ENCODE measurements at regions not wholly inside any gene's neighbourhood (a gene's known extent, or its start where the extent isn't known, plus 50 kb on each side); places are given as distances from the start of the nearest gene placed in this dataset.
A peak's percentile ranks its signal among the peaks of the same experiment; 100 is the strongest.

DNA sequence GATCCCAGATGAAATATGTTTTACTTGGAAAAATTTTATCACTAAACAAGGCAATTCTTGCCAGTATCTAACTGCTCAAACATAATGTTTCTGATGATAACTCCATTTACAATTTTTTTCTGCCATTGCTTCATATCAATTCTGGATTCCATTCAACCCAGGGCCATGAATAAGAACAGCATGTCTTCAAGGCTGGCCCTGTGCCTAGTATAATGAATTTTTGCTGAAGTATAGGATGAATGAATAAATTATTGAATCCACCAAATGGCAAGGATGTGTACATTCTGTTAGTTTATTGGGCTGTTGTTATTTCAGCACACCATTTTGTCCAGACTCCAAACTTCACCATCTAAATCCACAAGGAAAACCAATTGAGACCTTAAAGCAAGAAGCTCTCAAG, 414.7 kb downstream of the HS3ST3B1 start:
- DNase-seq: no peak

DNA sequence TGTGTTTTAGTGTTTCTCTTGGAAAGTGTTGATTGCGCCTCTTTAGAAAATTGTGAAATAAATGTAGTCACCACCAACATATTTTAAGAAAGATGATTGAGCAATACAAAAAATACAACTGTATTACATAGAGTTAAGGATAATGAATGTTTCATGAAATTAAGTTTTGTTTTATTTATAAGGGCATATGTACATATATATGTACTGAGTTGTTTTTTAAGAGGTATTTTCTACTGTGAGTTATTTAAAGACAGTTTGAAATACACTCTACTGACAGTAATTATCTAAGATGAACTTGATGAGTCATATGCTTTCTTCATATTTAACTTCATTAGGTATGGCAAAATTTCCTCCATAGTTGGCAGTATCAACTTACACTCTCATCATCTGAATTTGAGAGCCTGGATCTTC, 411.7 kb downstream of the HS3ST3B1 start:
- DNase-seq: no peak

DNA sequence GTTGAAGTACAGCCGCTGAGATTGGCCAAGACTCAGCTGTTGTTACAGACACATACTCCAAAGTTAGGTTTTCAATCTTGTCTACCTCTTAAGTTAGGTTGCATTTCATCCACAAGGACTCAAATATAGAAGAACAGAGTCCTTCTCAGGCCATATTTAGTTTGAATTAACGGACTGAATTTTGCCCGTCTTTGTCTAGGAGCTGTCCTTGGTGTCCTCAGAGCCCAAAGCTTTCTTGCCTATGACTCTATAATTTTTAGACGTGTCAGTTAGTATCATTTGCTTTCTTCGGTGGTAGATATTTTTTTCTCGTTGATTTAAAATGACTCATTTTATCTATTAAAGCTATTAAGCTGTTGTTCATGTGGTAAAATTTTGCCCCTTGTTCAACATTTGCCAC, 403.2 kb downstream of the HS3ST3B1 start:
- no peak for DNase-seq

DNA sequence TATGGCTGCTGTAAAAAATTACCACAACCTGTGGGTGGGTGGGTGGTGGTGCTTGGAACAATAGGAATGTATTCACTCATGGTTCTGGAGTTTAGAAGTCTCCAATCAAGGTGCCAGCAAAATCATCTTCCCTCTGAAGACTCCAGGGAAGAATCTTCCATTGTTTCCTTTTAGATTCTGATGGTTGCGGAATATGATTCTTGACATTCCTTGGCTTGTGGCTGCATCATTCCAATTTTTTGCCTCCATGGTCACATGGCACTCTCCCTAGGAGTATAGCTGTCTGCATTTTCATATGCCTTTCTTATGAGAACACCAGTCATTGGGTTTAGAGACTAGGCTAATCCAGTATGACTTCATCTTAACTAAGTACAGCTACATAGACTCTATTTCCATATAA, 401.0 kb downstream of the HS3ST3B1 start:
- no peak for DNase-seq

DNA sequence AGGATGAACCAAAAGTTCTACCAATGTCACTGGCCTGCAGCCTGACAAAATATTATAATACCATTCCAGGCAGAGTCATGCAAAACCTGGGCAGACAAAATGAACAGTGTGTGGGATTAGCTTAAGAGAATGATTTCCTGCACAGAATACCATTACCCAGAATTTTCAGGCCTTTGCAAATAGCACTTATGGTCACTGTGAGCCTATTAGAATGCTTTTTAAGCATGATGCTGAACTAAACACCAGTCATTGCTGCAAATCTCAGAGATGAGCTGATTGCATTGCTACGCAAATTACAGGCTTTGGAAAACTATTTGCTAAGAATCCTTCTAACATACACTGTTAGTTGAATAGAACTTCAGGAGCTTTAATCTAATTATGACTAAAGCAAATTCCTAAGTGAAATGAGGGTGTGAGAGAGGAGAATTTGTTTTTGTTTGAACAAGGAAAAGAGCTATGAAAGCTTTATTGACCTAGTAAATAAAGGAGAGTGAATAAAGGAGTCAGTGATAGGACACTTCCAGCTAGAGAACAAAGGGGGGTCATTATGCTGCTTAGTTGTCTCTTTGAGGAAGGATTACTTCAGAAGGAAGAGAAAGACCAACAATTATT, 398.8 kb downstream of the HS3ST3B1 start:
- peak; percentile 23 for DNase-seq

DNA sequence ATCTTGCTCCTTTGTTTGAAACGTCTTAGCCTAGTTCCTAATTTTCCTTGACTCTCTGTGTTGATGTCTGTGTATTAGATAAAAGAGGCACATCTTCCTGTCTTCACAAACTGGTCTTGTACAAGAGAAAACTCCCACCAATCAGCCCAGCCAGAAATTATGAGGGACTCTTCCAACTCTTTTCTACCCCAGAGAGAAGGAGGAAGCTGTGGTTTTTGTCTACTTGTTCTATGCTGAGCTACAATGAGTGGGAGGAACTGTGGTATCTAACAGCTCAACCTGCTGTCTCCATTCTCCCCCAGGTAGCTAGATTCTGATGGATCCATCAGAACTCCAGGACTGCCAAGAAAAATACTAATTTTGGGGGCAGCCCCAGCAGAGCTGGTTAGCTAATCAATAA, 392.5 kb downstream of the HS3ST3B1 start:
- no peak for DNase-seq

DNA sequence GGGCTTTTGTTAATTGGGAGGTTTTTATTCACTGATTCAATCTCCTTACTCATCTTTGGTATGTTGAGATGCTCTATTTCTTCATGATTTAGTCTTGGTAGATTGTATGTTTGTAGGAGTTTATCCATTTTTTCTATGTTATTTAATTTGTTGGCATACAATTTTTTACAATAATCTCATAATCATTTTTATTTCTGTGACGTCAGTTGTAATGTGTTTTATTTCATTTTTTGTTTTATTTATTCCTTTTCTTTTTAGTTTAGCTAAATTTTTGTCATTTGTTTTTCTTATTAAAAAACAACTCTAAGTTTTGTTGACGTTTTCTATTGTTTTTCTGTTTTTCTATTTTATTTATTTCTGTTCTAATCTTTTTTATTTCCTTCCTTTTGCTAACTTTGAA, 389.8 kb downstream of the HS3ST3B1 start:
- DNase-seq: no peak

DNA sequence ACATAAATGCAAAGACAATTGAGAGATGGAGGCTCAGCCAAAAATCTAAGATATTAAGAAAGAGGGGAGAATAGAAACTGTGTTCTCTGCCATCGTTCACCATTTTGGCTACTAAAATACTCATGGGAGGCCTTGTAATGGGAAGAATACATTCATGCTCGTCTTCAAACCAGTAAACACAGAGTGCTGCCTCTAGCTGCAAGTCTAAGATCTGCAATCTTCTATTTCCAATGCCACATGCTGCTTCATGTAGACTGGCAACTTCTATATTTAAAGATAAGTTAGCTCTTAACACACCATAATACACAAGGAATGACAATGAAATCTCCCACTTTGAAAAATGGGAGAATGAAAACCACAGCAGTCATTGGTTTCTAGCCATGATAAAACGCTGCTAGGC, 387.3 kb downstream of the HS3ST3B1 start:
- DNase-seq: no peak

DNA sequence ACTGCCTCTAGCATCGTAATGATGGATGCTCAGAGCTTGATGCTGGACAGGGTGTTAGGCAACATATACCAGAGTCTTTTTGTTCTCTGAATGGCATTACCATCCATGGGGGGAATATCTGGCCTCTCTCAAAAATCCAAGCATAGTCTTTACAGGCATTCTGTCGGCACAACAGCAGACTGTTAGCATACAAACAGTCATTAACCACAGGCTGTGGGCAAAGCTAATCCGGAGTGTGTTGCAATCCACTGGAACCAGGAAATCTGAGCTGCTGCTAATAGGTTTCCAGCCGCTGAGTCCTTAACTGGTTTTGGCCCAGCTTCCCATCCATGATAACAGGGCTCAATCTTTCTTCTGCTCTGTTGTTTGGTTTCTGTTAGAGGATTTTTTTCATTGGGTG, 371.9 kb downstream of the HS3ST3B1 start:
- no peak for DNase-seq

DNA sequence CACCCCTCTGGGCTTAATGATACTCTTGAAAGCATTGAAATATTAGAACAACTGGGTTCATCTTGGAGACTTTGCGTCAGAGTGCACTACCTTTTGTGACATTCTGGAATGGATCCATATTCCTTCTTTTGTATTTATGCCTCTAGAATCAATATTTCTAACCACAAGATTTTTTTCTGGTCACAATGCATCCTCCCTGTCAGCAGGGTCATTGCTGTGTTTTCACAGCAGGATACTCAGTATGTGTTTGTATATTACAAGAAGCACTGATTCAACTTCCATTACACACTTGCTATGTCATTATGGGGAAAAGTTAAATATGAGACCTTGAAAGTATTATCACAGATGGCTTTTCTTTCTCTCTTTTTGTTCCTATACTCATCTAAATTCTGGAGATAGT, 370.0 kb downstream of the HS3ST3B1 start:
- no peak for DNase-seq

DNA sequence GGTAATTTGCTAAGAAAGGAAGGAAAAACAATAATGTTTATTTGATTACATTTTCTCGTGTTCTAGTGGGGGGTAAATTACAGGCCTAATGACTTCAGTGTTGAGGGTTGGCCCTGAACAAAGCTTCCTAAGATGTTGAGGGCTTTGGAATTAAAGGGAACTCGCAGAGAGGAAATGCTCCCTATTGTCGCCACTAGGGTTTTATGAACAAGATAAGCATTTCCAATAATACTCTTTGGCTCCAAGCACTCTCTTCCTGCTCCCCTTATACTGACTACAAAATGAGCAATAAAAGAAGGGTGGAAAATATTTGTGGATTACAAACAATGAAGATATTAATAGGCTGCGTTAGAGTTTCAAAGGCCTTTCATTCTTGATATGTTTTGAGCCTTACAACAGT, 363.6 kb downstream of the HS3ST3B1 start:
- no peak for DNase-seq

DNA sequence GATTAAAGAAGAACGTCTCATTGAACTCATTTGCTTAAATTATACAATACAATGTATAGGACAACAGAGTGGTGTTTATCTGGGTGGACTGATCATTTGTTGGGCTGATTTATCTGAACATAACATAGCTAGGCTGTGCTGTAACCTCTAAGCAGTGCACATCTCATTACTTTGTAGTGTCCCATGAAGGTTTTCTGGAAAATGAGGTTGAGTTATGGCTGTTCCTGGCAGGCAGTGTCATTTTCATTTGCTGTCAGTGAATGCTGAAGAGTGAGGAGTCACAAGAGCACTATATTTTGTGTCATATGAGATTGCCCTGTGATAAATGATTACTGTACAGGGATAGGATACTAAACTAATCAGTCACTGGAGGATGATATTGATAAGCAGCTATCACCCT, 340.2 kb downstream of the HS3ST3B1 start:
- no peak for DNase-seq

DNA sequence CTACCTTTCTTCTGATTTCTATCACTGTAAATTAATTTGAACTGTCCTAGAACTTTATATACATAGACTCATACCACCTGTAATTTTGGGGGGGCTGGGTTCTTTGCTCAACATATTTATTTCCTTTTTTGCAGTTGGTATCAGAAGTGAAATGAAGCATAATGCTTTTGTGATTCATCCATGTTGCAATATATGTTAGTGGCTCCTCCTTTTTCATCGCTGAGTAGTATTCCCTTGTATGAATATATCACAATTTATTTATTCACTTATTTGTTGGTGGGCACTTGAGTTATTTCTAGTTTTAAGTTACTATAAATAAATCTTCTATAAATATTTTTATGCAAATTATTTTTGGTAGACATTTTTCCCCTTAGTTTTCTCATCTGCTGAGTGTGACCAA, 336.4 kb downstream of the HS3ST3B1 start:
- DNase-seq: no peak

DNA sequence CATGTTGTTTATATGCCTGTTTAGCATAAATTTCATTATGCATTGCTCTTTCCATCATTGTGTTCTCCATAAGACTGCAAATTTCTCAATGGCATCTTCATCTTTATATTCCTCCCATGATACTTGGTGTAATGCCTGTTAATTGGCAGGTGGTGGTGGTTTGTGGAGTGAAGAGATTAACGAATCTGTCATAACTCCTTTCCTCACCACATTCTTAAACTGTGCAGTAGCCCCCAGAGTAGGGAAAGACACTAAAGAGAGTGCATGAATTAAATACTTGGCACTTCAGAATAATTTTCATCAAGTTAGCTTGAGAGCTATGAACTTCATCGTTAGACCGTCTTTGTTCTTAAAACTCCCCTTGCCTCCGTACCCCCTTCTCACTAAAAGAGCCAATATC, 329.7 kb downstream of the HS3ST3B1 start:
- DNase-seq: no peak

DNA sequence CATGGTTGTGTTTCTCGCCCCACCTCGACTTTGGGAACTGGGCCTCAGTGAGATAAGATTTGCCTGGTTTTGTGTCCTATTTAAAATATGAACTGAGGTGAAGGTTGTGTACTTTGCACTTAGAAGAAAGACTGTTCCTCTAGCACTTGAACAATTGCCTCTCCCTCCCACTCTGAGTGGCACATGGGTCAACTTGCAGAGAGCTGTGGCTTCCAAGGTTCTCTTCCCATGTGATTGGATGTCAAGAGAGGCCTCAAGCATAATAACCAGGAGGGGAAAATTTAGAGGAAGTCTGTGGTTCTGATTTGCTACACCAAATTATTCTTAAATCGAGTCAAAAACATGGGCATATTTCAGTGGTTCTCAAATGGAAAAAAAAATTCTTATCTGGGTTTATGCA, 329.2 kb downstream of the HS3ST3B1 start:
- no peak for DNase-seq

DNA sequence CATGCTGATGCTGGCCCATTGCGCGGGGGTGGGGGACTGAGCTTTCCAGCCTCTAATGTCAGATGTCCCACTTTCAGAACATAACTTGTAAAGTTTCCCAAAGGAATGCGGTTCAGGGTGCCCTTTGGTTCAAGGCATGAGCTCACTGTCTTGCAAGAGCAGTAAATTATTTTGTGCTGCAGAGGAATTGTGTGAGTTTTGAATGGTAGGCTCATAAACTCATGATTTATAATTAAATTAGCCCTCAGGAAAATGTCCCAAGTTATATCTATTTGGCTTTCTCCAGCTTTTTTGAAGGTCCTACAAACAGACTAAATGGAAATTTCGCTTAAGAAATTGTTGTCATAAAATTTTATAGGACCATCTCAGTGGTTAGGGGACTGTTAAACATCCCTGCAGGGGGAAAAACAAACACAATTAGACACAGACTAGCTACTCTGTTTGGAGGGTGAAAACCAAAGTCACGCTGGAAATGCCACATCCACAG, 321.8 kb downstream of the HS3ST3B1 start:
- no peak for DNase-seq

DNA sequence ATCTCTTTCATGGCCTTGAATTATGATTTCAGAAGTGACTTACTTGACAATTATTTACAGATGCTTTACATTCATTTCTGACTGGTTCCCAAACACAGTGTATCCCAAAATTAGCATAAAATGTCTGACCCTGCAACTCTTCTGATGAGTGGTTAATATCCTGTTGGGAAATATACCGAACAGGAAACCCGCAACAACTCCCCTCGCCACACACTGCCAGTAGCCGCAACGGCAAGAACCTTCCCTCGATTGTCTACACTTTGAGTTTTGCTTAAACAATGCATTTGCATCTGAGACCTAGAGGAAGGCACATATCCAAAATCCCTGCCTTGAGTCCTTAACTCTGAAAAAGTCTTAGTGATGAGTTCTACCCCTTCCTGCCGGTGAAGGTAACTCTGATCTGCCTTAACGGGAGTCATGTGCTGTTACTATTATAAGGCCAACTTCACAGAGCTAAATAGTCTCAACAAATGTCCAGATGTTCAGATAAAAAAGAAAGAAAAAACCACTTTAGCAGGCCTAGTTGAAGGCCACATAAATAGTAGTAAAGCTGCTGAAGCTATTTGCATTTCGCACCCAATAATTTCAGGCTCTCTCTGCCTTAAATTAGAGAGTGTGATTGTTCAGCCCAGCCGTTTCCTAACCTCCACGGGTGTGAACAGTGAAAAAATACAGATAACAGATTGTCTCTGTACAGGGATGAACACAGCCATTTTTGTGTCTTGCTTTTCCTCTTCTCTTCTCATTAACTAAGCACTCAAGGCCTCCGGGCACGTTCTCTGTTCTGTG, 321.1 kb downstream of the HS3ST3B1 start:
- DNase-seq: no peak

DNA sequence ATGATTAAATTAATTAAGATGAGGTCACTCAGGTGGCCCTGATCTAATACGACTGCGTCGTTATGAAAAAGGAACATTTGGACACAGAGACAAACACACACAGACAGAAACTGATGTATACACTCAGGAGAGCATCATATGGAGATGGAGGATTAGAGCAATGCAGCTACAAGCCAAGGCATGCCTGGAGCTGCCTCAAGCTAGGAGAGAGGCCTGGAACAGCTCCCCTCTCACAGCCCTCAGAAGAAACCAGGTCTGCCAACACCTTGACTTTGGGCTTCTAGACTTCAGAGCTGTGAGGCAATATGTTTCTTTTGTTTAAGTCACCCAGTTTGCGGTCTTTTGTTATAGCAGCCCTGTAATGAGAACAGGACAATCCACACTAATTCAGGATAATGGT, 318.9 kb downstream of the HS3ST3B1 start:
- no peak for DNase-seq

DNA sequence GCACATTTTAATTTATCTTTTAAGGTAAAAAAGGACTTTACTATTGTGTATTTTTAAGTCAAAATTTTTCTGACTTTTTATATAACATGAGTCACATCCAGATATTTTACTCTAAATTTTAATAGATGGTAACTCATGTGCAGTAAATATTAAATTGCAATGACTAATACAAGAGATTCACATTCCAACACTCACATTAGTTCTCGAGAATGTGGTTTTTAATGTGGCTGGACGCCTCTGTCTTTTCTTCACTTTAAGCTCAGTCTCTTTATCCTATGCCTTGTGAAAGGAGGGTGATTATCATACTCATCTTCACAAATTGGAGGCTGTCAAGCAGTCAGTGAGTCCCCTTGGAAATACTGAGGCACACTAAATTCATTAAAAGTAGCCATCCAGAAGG, 315.6 kb downstream of the HS3ST3B1 start:
- no peak for DNase-seq

DNA sequence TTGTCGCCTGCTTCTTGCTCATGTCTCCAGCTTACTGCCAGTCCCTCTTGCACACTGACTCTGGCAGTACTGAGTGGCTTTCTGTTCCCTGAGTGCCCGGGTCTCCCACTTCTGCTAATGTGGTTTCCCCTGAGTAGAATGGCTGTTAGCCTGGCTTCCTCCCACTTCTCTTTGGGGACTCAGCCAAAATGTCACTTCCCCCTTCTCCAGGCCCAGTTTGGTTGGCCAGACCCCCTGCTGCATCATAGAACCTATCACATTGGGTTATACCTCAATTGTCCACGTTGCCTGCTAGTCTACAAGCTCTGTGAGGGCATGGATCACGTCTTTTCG, 304.4 kb downstream of the HS3ST3B1 start:
- DNase-seq: no peak

DNA sequence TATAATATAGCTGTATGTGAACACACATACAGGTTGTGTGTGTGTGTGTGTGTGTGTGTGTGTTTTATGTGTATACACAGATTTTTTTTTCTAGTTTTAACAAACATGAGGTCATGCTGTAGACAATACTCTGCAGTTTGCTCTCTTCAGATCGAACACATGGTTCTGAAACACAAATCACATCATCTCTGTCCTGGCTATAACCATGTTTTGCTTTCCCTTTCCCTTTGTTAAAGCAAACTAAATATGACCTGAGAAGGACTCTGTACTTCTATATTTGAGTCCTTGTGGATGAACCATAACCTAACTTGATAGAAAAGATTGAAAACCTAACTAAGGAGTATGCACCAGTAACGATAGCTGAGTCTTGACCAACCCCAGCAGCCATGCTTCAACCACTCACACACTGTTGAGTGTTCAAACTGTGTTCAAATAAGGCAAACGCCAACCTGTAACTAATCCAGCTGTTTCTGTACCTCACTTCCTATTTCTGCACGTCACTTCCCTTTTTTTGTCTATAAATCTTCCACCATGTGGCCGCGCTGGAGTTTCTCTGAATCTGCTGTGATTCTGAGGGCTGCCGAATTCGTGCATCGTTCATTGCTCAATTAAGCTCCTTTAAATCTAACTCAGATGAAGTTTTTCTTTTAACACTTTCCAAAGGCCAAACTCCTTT, 303.8 kb downstream of the HS3ST3B1 start:
- no peak for DNase-seq

DNA sequence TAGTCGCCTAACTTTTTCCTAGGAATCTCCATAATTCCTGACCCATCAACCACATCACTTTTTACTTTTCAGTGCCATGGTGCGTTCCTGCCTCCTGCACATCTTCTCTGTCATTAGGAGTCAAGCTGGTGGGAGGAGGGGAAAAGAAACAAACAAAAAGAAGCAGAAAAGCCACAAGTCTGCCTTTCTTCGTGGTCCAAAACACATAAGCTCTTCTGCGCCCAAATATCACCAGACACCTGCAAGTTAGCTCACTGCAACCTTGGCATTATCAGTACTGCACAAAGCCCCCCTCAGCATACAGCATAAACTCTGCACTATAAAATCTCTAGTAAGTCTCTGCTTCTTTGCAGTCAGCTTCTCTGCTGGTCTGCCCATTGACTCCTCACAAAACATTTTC, 295.3 kb downstream of the HS3ST3B1 start:
- DNase-seq: no peak

DNA sequence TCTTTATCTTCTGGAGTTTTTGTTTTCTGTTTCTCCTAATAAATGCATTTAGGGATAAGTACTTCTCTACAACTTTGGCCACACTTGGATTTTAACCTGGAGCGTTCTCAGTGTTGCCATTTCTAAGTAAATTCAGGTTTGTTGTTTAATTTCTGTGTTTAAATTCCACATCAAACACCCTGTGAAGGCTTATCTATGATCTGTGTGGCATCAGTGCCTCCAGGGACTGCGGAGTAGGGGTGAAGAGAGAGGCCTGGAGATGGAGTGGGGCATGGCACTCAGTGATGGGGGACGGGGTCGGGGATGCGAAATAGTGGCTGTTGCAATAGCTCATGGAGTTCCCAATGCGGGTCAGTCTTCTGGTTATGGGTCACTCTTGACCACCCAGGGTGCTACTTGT, 294.8 kb downstream of the HS3ST3B1 start:
- DNase-seq: no peak

DNA sequence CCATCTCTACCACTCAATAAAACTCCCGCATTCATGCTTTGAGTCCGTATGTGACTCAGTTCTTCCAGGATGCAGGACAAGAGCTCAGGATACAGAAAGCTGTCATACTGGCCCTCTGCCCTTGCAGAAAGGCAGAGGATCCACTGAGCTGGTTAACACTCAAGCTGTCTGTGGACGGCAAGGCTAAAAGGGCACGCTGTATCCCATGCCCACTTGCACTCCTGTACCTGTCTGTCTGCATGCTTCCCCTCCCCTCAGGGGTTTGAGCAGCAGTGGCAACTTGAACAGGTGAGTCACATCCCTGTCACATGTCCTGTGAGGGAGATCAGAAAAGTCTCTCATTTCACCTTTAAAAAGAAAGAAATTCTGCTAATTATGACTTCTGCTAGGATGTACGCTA, 293.8 kb downstream of the HS3ST3B1 start:
- no peak for DNase-seq
